GM19395 (cell line): ENCODE measurements at regions not wholly inside any gene's neighbourhood (a gene's known extent, or its start where the extent isn't known, plus 50 kb on each side); places are given as distances from the start of the nearest gene placed in this dataset.

Experiments
- ATAC-seq: cut with Tn5 transposase; IDR thresholded peaks from one replicate; pipeline ENCODE4 v1.9.1; 2021; ENCODE audit warnings: mild to moderate bottlenecking, moderate library complexity; ENCODE audit not compliant: unreplicated experiment

DNA sequence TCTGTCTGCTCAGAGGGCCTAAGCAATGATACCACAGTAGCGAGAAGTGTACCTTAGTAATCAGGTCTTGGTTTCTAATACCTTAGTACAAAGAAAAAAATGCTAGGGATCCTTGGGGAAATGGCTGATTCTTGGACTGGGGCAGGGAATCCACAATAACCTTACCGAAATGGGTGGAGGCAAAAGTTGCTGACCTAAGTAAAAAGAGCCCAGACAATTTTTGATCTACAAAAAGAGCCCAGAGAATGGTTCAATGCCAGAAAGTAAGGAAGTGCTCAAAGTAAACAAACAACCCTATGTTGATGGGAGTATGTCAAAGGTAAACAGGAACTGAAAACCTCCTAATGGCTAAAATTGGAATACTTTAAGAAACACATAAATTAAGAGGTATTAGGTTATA is 130.1 kb upstream of the MAGEB18 start:
- ATAC-seq, result no peak

DNA sequence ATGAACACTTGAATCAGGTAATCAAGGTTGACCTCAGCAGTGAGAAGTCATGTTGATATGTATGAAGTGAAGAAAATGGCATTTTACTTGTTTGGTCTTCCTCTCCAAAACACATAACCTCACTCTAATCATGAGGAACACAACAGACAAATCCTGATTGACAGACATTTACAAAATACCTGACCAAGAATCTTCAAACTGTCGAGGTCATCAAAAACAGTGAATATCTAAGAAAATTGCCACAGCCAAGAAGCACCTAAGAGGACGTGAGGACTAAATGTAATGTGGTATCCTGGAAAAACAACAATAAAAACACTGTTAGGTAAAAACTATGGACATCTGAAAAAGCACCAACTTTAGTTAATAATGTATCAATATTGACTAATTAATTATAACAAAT is 129.5 kb upstream of the MAGEB18 start:
- ATAC-seq, result no peak

DNA sequence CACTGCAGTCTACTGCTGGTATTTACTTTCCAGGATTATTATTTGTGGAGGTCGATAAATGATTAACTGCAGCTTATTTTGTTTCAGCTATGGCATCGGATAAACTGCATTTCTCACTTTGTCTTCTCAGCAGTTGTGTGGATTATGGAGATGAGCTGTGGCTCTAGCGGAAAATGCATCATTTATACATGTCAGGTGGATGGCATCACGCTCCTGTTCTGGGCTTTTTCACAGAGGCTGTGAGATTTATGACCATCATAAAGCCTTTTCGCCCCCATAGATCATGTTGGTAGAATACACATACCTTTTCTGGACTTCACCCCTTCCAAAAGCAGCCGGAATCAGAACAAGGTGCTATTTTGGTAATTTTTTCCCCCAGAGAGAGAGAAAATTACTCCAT is 118.8 kb upstream of the MAGEB18 start:
- ATAC-seq, result no peak

DNA sequence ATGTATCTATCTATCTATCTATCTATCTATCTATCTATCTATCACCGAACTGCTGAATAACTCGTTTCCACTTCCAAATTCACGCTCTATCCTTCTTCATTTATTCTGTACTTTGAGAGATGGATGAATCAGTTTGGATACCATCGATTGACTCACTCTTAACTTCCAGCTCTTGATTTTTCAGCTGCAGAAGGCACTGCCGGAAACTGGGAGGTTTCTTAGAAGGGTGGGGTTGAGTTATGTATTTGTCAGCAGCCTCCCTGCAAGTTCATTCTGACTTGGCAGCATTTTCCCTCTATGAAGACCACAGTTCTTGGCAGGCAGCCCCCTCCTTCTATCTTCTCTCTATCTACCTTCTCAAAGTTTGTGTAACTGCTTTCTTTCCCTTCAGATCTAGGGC is 112.0 kb upstream of the MAGEB18 start:
- no peak for ATAC-seq

DNA sequence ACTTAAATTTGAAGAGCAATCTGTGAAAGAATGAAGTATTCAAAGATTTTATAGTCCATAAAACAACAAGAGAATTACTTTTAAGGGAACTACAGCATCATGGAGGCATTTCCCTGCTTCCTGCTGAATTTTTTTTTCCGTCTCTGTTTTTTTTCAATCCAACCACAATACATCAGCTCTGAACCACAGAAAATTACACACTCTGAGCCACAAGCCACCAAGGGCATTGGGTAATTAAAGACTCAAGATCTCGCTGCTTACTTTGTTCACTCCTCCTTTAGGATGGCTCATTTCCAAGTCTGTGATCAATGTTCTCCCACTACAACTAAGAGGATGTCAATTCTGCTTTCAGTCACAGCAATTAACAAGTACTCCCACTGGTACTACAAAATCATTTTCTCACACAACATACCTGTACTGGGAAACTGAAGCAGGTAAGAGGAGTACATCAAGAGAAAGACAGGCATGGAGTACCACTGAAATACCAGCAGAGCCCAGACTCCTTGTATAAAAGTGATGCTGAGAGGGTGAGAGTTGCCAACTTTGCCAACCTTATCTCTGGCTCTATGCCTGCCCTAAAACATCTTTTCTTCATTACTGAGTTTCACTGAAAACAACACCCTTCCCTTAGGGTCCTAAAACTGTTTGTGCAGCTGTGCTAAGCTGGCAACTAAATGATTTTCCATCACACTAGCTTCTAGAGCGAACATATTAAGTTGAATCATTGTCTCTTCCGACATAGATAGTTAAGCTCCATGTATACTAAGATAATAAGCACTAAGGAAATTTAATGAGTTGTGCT is 105.8 kb upstream of the MAGEB18 start:
- ATAC-seq, result no peak

DNA sequence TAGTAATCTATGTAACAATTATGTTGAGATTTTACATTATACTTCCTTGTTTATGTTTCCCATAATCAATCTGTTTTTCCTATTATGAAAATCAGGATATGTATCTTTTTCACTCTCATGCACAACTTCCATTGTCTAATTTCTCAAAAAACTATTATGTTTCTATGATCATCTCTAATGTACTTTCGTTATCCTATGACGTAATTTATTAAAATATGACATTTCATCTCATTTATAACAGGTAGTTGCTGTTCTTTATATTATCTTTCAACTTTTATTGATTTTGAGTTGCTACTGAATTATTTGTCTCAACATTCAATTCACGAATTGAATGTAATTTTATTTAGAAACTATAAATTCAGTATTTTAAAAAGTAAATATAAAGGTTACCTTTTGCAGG is 100.8 kb upstream of the MAGEB18 start:
- no peak for ATAC-seq

DNA sequence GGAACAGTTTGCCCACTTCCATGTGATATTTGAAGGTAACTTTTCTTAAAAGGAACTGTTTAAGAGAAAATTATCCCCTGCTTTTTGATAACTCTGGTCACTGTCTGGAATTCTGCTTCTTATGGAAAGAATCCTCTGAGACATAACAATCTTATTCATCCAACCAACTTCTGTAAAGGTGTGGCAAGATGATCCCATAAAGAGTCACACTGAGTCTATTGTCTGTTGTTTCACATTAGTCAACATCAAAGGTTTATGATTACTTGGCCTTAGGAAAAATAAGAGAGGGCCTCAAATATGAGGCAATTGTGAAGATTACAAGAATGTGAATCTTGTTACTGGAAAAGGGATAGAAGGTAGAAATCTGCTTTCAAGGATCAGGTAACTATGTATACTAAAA is 88.0 kb upstream of the MAGEB18 start:
- no peak for ATAC-seq

DNA sequence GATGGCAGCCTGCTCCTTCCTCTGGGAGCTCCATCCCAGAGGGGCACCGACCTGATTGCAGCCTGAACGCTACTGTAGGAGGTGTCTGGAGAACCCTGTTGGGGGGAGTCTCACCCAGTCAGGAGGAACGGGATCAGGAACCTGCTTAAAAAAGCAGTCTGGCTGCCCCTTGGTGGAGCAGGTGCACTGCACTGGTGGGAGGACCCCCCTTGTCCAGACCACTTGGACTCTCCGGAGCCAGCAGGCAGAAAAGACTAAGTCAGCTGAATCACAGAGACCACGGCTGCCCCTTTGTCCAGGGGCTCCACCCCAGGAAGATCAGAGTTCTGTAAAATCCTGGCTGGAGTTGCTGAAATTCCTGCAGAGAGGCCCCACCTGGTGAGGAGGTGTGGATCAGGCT is 67.3 kb upstream of the MAGEB18 start:
- ATAC-seq, result no peak

DNA sequence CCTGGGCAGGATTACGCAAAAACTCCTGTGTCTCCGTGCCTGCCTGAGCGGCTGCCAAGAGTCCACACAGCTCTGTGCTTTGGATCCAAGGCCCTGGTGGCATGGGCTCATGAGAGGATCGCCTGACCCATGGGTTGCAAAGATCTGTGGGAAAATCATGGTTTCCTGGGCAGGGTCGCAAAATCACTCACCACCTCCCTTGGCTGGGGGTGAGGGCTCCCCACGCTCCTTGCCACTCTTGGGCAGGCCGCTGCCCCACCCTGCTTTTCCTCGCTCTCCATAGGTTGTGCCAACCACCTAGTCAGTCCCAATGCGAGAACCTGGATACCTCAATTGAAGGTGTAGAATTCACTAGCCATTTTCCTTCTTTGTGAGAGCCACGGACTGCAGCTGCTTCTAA is 66.5 kb upstream of the MAGEB18 start:
- no peak for ATAC-seq

DNA sequence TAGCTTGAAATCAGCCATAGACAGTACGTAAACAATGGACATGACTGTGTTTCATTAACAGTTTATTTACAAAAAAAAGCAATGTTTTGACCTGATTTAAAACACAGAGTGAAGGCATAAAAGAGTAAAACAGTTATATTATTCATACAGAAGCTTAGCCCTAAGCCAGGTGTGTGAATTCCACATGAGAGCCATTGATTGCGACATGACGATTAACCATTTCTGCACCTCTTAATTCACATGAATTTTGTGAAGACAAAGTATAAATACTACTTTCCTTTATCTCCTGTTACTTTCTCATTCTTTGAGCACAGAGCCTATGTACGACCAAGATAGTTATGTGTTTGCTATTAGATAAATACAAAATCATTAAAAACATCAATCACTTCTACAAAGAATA is 55.0 kb upstream of the MAGEB18 start:
- no peak for ATAC-seq
